Astrocyte of the cerebellum (primary cell): ENCODE measurements at regions not wholly inside any gene's neighbourhood (a gene's known extent, or its start where the extent isn't known, plus 50 kb on each side); places are given as distances from the start of the nearest gene placed in this dataset.
"Not testable (repeated sequence)": the region's sequence is repeated elsewhere in the genome, so short reads cannot be mapped to it uniquely, and the experiment has no call there.

Source experiments
- DNase-seq: peaks from one replicate; pipeline ENCODE4 v3.0.0-alpha.2; 2011; ENCODE audit warnings: low read depth
- H3K4me3 ChIP-seq: 2 replicates; pipeline ENCODE4 v1.5.1; 2011; ENCODE audit warnings: mild to moderate bottlenecking, low read depth, low read length, moderate library complexity
- CTCF ChIP-seq: IDR thresholded peaks from 2 replicates; pipeline ENCODE4 v1.5.1; 2012; ENCODE audit warnings: low read length, low read depth, moderate library complexity, mild to moderate bottlenecking; ENCODE audit errors: missing control alignments
- in situ Hi-C: cut with HindIII; loops from 2 replicates; pipeline ENCODE4 v1.10.0; 2017; ENCODE audit warnings: low sequenced_read_pairs

GRCh38 chr10:109343293-109343692, 580.0 kb downstream of the XPNPEP1 start:
- H3K4me3 ChIP-seq, result no peak overlapping the region
- in situ Hi-C loops, result no loop called here
- peak; percentile 2 for DNase-seq
- TF ChIP-seq CTCF, result no peak

GRCh38 chr10:109341986-109342385, 581.3 kb downstream of the XPNPEP1 start:
- no peak for DNase-seq
- in situ Hi-C loops, result no loop called here
- H3K4me3 ChIP-seq, result no peak overlapping the region
- no peak for TF ChIP-seq CTCF

- no peak overlapping the region for H3K4me3 ChIP-seq
- no peak for TF ChIP-seq CTCF
- DNase-seq, result no peak
- in situ Hi-C loops, result no loop called here
Measured at GRCh38 chr10:109328001-109328400, 595.3 kb downstream of the XPNPEP1 start.

- no peak overlapping the region for H3K4me3 ChIP-seq
- in situ Hi-C loops, result no loop called here
- no peak for TF ChIP-seq CTCF
- no peak for DNase-seq
Measured at GRCh38 chr10:109327266-109327665, 596.0 kb downstream of the XPNPEP1 start.

GRCh38 chr10:109324721-109325120, 598.6 kb downstream of the XPNPEP1 start:
- no peak for TF ChIP-seq CTCF
- H3K4me3 ChIP-seq, result no peak overlapping the region
- no peak for DNase-seq
- in situ Hi-C loops, result no loop called here

GRCh38 chr10:109317746-109318366, 605.5 kb downstream of the XPNPEP1 start:
- H3K4me3 ChIP-seq, result no peak overlapping the region
- DNase-seq, result no peak
- in situ Hi-C loops, result no loop called here
- no peak for TF ChIP-seq CTCF

GRCh38 chr10:109314016-109314415, 609.3 kb downstream of the XPNPEP1 start:
- DNase-seq, H3K4me3 ChIP-seq, in situ Hi-C loops: not testable (repeated sequence)

- H3K4me3 ChIP-seq, in situ Hi-C loops, DNase-seq: not testable (repeated sequence)
Measured at GRCh38 chr10:109312555-109312954, 610.8 kb downstream of the XPNPEP1 start.
